ENCODE measurements at regions not wholly inside any gene's neighbourhood (a gene's known extent, or its start where the extent isn't known, plus 50 kb on each side); places are given as distances from the start of the nearest gene placed in this dataset.

- no peaks in the 10 kb centered on the region for H3K4me1 Mint-ChIP-seq (ENCODE audit: low read depth)
- H3K27me3 Mint-ChIP-seq (ENCODE audit: low read depth), result no peaks in the 10 kb centered on the region
- DNase-seq (no peak), ATAC-seq (replicated peaks in 1 of 2) (no peak)
- peaks cover 0 to 5% of the 10 kb centered on the region in 2 donors for H3K9me3 Mint-ChIP-seq
- H3K4me3 Mint-ChIP-seq, result no peak overlapping the region
- H3K36me3 Mint-ChIP-seq (ENCODE audit: insufficient read depth in 2 of 2), result no peaks in the 10 kb centered on the region
- H3K27ac Mint-ChIP-seq, result no peak overlapping the region
Measured at GRCh38 chr13:84927442-84928169, 871.6 kb downstream of the SLITRK6 start.

DNA sequence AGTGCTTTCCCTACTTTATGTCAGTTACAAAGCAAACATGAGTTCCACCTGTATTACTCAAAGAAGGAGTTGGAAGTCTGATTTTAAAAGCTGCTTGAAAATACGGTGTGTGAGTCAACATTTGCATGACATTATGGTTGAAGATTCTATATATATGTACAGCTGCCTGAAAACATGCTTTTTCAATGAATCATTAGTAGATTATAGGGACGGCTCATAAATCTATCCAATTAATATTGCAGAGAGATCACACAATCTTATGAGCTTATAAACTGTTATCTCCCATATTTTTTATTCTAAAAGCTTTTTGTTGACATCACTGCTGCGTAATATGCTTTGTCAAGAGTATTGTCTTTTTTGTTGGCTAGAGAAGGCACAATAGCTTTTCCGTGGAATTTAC, 873.8 kb downstream of the SLITRK6 start:
- Mint-ChIP-seq H3K27me3 (ENCODE audit: low read depth) (no peaks in the 10 kb centered on the region), H3K4me1 (ENCODE audit: low read depth) (no peaks in the 10 kb centered on the region), H3K27ac (no peak overlapping the region), H3K9me3 (peaks cover 0 to 5% of the 10 kb centered on the region in 2 donors), H3K36me3 (ENCODE audit: insufficient read depth in 2 of 2) (no peaks in the 10 kb centered on the region), H3K4me3 (no peak overlapping the region)
- ATAC-seq (replicated peaks in 1 of 2) (no peak), DNase-seq (no peak)

GRCh38 chr13:84923831-84924230, 875.4 kb downstream of the SLITRK6 start:
- no peak overlapping the region for H3K4me3 Mint-ChIP-seq
- H3K4me1 Mint-ChIP-seq (ENCODE audit: low read depth), result no peaks in the 10 kb centered on the region
- DNase-seq (no peak), ATAC-seq (replicated peaks in 1 of 2) (no peak)
- H3K27ac Mint-ChIP-seq, result no peak overlapping the region
- H3K9me3 Mint-ChIP-seq, result peaks cover 0 to 4% of the 10 kb centered on the region in 2 donors
- no peaks in the 10 kb centered on the region for H3K36me3 Mint-ChIP-seq (ENCODE audit: insufficient read depth in 2 of 2)
- H3K27me3 Mint-ChIP-seq (ENCODE audit: low read depth), result no peaks in the 10 kb centered on the region

GRCh38 chr13:84917252-84917878, 881.9 kb downstream of the SLITRK6 start:
- peaks cover 0 to 2% of the 10 kb centered on the region in 2 donors for H3K9me3 Mint-ChIP-seq
- H3K27ac Mint-ChIP-seq, result no peak overlapping the region
- no peak for ATAC-seq (replicated peaks in 1 of 2)
- H3K27me3 Mint-ChIP-seq (ENCODE audit: low read depth), result no peaks in the 10 kb centered on the region
- no peaks in the 10 kb centered on the region for H3K36me3 Mint-ChIP-seq (ENCODE audit: insufficient read depth in 2 of 2)
- H3K4me3 Mint-ChIP-seq, result no peak overlapping the region
- no peak for DNase-seq
- H3K4me1 Mint-ChIP-seq (ENCODE audit: low read depth), result no peaks in the 10 kb centered on the region

- Mint-ChIP-seq H3K27ac (no peak overlapping the region), H3K9me3 (peaks cover 2 to 3% of the 10 kb centered on the region in 2 donors), H3K4me1 (ENCODE audit: low read depth) (no peaks in the 10 kb centered on the region), H3K4me3 (no peak overlapping the region), H3K36me3 (ENCODE audit: insufficient read depth in 2 of 2) (no peaks in the 10 kb centered on the region), H3K27me3 (ENCODE audit: low read depth) (no peaks in the 10 kb centered on the region)
- no peak for DNase-seq
- ATAC-seq (replicated peaks in 1 of 2), result no peak
Measured at GRCh38 chr13:84912720-84913119, 886.5 kb downstream of the SLITRK6 start.

DNA sequence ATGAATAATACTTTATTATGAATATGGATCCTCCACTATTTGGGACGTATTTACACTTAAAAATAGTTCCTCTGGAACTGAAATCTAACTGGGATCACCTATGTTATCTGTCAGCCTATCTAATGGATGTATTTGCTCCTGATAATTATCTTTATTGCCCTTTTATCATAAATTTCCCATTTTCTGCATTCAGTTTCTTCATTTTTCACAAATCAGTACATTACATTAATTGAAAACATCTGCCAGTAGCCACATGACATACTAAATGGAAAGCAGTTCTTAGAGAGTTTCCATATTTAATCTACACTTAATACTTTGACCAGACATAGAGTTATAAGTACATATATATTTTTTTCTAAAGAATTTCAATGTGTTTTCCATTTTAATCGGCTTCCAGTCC, 888.8 kb downstream of the SLITRK6 start:
- Mint-ChIP-seq H3K27ac (no peak overlapping the region), H3K27me3 (ENCODE audit: low read depth) (no peaks in the 10 kb centered on the region), H3K9me3 (peaks cover 2 to 3% of the 10 kb centered on the region in 2 donors), H3K4me1 (ENCODE audit: low read depth) (no peaks in the 10 kb centered on the region), H3K36me3 (ENCODE audit: insufficient read depth in 2 of 2) (no peaks in the 10 kb centered on the region), H3K4me3 (no peak overlapping the region)
- ATAC-seq (replicated peaks in 1 of 2), result no peak
- no peak for DNase-seq

DNA sequence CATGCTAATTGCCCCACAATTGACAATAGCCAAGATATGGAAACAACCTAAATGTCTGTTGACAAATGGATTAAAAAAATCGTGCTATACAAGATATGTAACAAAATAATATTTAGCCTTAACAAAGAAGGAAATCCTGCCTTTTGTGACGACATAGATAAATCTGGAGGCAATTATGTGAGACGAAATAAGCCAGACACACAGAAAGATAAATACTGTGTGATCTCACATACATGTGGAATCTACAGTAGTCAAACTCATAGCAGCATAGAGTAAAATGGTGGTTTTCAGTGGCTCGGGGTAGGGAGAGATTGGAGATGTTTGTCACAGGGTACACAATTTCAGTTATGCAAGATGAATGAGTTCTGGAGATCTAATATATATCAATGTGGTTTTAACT, 895.8 kb downstream of the SLITRK6 start:
- no peak overlapping the region for H3K27ac Mint-ChIP-seq
- DNase-seq, result no peak

DNA sequence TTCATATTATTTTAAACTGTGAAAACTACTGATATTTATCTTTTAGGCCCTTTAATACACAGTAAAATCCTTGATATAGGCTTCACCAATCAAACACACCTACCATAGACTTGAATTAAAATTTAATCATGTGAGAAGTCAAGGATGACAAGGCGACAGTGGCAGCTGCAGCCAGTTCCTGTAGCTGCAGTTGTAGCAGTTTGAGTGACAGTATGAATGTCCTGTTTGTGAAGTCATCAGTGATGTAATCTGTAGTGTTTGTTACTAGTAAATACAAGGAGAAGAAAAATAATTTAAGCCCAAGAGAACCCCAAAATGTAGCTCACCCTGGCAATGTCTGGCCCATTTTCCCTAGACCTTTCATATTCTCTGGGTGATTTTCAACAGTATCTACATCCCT, 897.0 kb downstream of the SLITRK6 start:
- Mint-ChIP-seq H3K36me3 (ENCODE audit: insufficient read depth in 2 of 2) (no peaks in the 10 kb centered on the region), H3K4me3 (no peak overlapping the region), H3K9me3 (no peaks in the 10 kb centered on the region), H3K27me3 (ENCODE audit: low read depth) (no peaks in the 10 kb centered on the region), H3K27ac (no peak overlapping the region), H3K4me1 (ENCODE audit: low read depth) (no peaks in the 10 kb centered on the region)
- DNase-seq, result no peak
- no peak for ATAC-seq (replicated peaks in 1 of 2)

More for the DNA sequence above, 895.8 kb downstream of the SLITRK6 start:
- Mint-ChIP-seq H3K27me3 (ENCODE audit: low read depth) (no peaks in the 10 kb centered on the region), H3K9me3 (no peaks in the 10 kb centered on the region), H3K4me1 (ENCODE audit: low read depth) (no peaks in the 10 kb centered on the region), H3K36me3 (ENCODE audit: insufficient read depth in 2 of 2) (no peaks in the 10 kb centered on the region), H3K4me3 (no peak overlapping the region)
- ATAC-seq (replicated peaks in 1 of 2), result no peak

GRCh38 chr13:84896128-84896527, 903.1 kb downstream of the SLITRK6 start:
- H3K4me3 Mint-ChIP-seq, result no peak overlapping the region
- H3K4me1 Mint-ChIP-seq (ENCODE audit: low read depth), result no peaks in the 10 kb centered on the region
- no peak overlapping the region for H3K27ac Mint-ChIP-seq
- no peaks in the 10 kb centered on the region for H3K9me3 Mint-ChIP-seq
- ATAC-seq (replicated peaks in 1 of 2) (no peak), DNase-seq (peak; percentile 15 to 26)
- no peaks in the 10 kb centered on the region for H3K36me3 Mint-ChIP-seq (ENCODE audit: insufficient read depth in 2 of 2)
- H3K27me3 Mint-ChIP-seq (ENCODE audit: low read depth), result no peaks in the 10 kb centered on the region

DNA sequence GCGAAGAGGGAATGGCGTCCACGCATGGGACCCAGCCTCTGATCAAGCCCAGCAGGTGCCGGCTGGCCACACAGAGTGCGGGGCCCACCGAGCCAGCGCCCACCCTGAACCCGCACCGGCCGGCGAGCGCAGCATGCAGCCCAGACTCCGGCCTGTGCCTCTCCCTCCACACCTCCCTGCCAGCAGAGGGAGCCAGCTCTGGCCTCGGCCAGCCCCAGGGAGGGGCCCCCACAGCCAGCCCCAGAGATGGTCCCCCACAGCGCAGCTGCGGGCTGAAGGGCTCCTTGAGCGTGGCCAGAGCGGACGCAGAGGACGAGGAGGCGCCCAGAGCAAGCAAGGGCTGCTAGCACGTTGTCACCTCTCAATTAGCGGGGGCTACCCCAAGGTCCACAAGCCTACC, 904.5 kb downstream of the SLITRK6 start:
- ATAC-seq (replicated peaks in 1 of 2) (no peak), DNase-seq (no peak)
- Mint-ChIP-seq H3K27ac (no peak overlapping the region), H3K36me3 (ENCODE audit: insufficient read depth in 2 of 2) (no peaks in the 10 kb centered on the region), H3K9me3 (no peaks in the 10 kb centered on the region), H3K27me3 (ENCODE audit: low read depth) (no peaks in the 10 kb centered on the region), H3K4me3 (no peak overlapping the region), H3K4me1 (ENCODE audit: low read depth) (no peaks in the 10 kb centered on the region)

DNA sequence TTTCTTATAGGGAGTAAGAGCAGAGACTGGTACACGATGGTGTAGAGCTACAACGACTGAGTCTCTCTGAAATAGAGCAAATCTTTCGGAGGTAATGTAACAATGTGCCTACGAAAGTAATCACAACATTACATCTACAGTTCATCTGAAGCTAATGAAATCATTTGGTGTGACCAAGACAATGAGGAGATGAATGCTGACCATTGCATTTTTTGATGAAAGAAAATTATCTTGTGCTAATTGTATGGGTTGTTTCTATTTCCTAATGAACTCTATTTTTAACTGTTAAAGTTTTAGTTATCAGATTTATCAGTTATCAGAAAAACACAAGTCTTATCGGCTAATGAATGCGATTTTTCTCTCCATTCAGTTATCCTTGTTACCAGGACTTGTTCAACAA, 913.4 kb downstream of the SLITRK6 start:
- Mint-ChIP-seq H3K27me3 (ENCODE audit: low read depth) (no peaks in the 10 kb centered on the region), H3K27ac (no peak overlapping the region), H3K4me3 (no peak overlapping the region), H3K4me1 (ENCODE audit: low read depth) (no peaks in the 10 kb centered on the region), H3K36me3 (ENCODE audit: insufficient read depth in 2 of 2) (no peaks in the 10 kb centered on the region), H3K9me3 (no peaks in the 10 kb centered on the region)
- ATAC-seq (replicated peaks in 1 of 2) (no peak), DNase-seq (no peak)

GRCh38 chr13:84873951-84874350, 925.3 kb downstream of the SLITRK6 start:
- H3K36me3 Mint-ChIP-seq (ENCODE audit: insufficient read depth in 2 of 2), result no peaks in the 10 kb centered on the region
- no peaks in the 10 kb centered on the region for H3K27me3 Mint-ChIP-seq (ENCODE audit: low read depth)
- DNase-seq, result no peak
- no peak for ATAC-seq (replicated peaks in 1 of 2)
- peaks cover 0 to 2% of the 10 kb centered on the region in 2 donors for H3K9me3 Mint-ChIP-seq
- H3K4me3 Mint-ChIP-seq, result no peak overlapping the region
- no peaks in the 10 kb centered on the region for H3K4me1 Mint-ChIP-seq (ENCODE audit: low read depth)
- no peak overlapping the region for H3K27ac Mint-ChIP-seq

GRCh38 chr13:84870190-84870589, 929.0 kb downstream of the SLITRK6 start:
- Mint-ChIP-seq H3K27me3 (ENCODE audit: low read depth) (no peaks in the 10 kb centered on the region), H3K36me3 (ENCODE audit: insufficient read depth in 2 of 2) (no peaks in the 10 kb centered on the region), H3K4me1 (ENCODE audit: low read depth) (no peaks in the 10 kb centered on the region), H3K9me3 (no peaks in the 10 kb centered on the region), H3K4me3 (no peak overlapping the region), H3K27ac (no peak overlapping the region)
- DNase-seq (no peak), ATAC-seq (replicated peaks in 1 of 2) (no peak)

GRCh38 chr13:84867246-84867645, 932.0 kb downstream of the SLITRK6 start:
- Mint-ChIP-seq H3K9me3 (no peaks in the 10 kb centered on the region), H3K27ac (no peak overlapping the region), H3K4me3 (no peak overlapping the region), H3K27me3 (ENCODE audit: low read depth) (no peaks in the 10 kb centered on the region), H3K36me3 (ENCODE audit: insufficient read depth in 2 of 2) (no peaks in the 10 kb centered on the region), H3K4me1 (ENCODE audit: low read depth) (no peaks in the 10 kb centered on the region)
- no peak for DNase-seq
- ATAC-seq (replicated peaks in 1 of 2), result no peak
